GM21526 (cell line): ENCODE measurements at regions not wholly inside any gene's neighbourhood (a gene's known extent, or its start where the extent isn't known, plus 50 kb on each side); places are given as distances from the start of the nearest gene placed in this dataset.
"Not testable (repeated sequence)": the region's sequence is repeated elsewhere in the genome, so short reads cannot be mapped to it uniquely, and the experiment has no call there.

ENCODE experiments used
- ATAC-seq: cut with Tn5 transposase; IDR thresholded peaks from one replicate; pipeline ENCODE4 v1.9.1; 2021; ENCODE audit warnings: moderate library complexity; ENCODE audit not compliant: unreplicated experiment, low FRiP score

GRCh38 chr9:66764799-66765493 lies 135.6 kb upstream of the ZNF658 start:
- peak; percentile 98 for ATAC-seq

- not testable (repeated sequence) for ATAC-seq
Observed at GRCh38 chr9:66765531-66765930, 135.0 kb upstream of the ZNF658 start.

- ATAC-seq, result not testable (repeated sequence)
Observed at GRCh38 chr9:66771504-66771903, 129.0 kb upstream of the ZNF658 start.

- not testable (repeated sequence) for ATAC-seq
Observed at GRCh38 chr9:66774618-66775017, 125.9 kb upstream of the ZNF658 start.

GRCh38 chr9:66779944-66780661 lies 120.4 kb upstream of the ZNF658 start:
- not testable (repeated sequence) for ATAC-seq

- not testable (repeated sequence) for ATAC-seq
Observed at GRCh38 chr9:66781240-66781639, 119.3 kb upstream of the ZNF658 start.

- ATAC-seq, result not testable (repeated sequence)
Observed at GRCh38 chr9:66782010-66782409, 118.5 kb upstream of the ZNF658 start.

- ATAC-seq, result not testable (repeated sequence)
Observed at GRCh38 chr9:66785603-66786002, 114.9 kb upstream of the ZNF658 start.

GRCh38 chr9:66791092-66791750 lies 109.3 kb upstream of the ZNF658 start:
- not testable (repeated sequence) for ATAC-seq

GRCh38 chr9:66794769-66795168 lies 105.8 kb upstream of the ZNF658 start:
- ATAC-seq, result not testable (repeated sequence)

- not testable (repeated sequence) for ATAC-seq
Observed at GRCh38 chr9:66795723-66796503, 104.6 kb upstream of the ZNF658 start.

GRCh38 chr9:66797905-66798616 lies 102.5 kb upstream of the ZNF658 start:
- not testable (repeated sequence) for ATAC-seq

- not testable (repeated sequence) for ATAC-seq
Observed at GRCh38 chr9:66803619-66804018, 96.9 kb upstream of the ZNF658 start.

- not testable (repeated sequence) for ATAC-seq
Observed at GRCh38 chr9:66810247-66810646, 90.3 kb upstream of the ZNF658 start.

GRCh38 chr9:66812367-66812766 lies 88.2 kb upstream of the ZNF658 start:
- not testable (repeated sequence) for ATAC-seq

GRCh38 chr9:66812967-66813366 lies 87.6 kb upstream of the ZNF658 start:
- ATAC-seq, result not testable (repeated sequence)

GRCh38 chr9:66814038-66814437 lies 86.5 kb upstream of the ZNF658 start:
- ATAC-seq, result not testable (repeated sequence)

- not testable (repeated sequence) for ATAC-seq
Observed at GRCh38 chr9:66819510-66819909, 81.0 kb upstream of the ZNF658 start.

GRCh38 chr9:66820014-66820660 lies 80.4 kb upstream of the ZNF658 start:
- not testable (repeated sequence) for ATAC-seq
